ENCODE measurements at regions not wholly inside any gene's neighbourhood (a gene's known extent, or its start where the extent isn't known, plus 50 kb on each side); places are given as distances from the start of the nearest gene placed in this dataset.

DNA sequence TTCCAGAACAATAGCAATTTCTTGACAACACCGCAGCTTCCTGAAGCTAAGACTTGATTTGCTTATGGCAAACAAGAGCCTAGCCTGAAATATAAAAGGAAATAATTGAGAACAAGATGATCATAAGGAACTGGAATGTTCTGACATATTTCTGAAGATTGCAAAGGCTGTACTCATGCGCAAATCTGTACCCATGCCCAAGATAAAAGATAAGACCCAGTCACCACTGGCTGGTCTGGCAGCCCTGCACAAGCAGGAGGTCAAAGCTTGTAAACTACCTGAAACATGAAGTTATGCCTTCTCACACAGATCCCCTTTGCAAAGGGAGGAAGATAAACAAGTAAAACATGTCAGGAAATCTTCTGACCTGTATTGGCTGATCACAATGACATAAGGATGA is 160.8 kb upstream of the GYPC start:
- no peak for DNase-seq (ENCODE audit: low read depth)

DNA sequence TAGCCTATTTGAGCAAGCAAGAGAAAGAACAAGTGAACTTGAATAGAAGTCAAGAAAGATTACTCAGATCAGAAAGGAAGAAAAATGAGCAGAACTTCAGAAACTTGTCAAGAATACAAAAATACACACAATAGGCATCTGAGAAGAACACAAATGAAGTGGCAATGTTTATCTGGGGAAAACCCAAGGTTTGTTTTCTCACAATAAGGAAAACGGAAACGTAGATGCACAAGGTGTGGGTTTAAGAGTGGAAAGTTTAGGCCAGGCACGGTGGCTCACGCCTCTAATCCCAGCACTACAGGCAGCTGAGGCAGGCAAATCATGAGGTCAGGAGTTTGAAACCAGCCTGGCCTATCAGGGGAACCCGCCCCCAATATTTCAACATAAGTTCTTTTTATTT is 159.5 kb upstream of the GYPC start:
- DNase-seq (ENCODE audit: low read depth), result no peak

DNA sequence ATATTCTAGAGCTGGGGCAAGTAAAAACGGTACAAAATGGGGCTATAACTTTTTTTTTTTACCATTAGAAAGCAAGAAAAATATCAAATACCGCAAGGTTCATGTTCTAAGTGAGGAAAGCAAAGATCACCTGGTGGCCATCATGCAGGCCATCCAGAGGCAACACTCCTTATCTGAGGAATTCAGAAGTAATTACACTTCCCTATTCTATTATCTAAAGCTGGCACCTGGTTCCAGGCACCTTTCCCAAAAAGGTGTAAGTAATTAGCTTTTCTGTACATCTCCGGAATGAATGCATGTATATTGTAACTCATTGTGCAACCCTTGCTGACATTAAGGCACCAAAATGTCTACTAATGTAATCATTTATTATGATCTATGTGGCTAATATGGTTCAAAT is 152.5 kb upstream of the GYPC start:
- DNase-seq (ENCODE audit: low read depth), result no peak

DNA sequence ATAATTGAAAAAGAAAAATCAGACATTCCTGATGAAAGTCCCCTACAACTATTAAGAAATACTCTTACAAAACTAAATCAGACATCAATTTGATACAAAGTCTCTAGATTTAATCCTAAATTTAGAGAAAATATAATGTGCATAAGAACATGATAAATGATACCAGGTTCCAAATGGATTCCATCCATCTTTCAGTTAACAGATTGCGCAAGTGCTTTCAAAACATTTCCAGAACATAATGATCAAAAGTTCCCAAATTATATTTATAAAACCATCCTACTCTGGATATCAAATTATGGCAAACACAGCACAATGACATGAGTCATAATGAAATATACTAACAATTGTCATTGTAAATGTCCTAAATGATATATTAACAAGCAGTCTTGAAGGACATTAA is 151.0 kb upstream of the GYPC start:
- no peak for DNase-seq (ENCODE audit: low read depth)

- DNase-seq (ENCODE audit: low read depth), result no peak
Observed at GRCh38 chr2:126506786-126507185, 149.2 kb upstream of the GYPC start.

GRCh38 chr2:126507425-126507911 is 148.5 kb upstream of the GYPC start:
- DNase-seq (ENCODE audit: low read depth), result no peak

DNA sequence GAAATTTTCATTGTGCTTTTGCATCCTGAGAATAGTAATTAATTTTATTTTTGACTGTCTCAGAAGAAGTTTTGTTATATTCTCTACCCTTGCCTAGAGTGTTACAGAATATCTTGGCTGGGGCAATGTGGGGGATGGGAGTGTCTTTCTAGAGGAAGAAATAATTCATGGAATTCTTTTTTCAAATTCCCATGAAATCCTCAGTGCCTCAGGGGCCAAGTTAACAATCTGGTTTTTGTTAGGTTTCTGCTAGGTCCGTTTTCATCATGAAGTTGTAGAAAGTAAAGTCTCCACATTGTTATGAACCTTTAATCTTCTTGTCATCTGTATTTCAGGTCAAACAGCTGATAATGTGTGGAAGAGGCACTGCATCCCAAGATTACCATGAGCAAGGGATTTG is 145.6 kb upstream of the GYPC start:
- DNase-seq (ENCODE audit: low read depth), result no peak

DNA sequence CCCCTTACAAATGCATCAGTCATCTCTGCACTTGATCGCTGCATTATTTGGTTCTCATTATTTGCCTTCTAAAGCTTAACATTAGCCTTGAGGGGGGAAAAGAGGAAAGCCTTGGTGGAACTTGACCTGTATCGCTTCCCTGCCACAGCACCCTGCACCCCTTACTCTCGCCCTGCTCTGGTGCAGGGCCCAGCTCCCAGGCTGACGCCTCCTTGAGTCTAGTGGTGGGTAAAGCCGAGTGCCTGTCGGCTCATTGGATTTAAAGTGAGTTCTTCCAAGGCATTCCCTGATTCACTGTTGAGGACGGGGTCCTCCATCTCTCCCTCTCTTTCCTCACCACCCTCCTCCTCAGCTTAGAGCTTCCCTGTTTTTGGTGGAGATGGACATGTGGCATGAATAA is 145.0 kb upstream of the GYPC start:
- DNase-seq (ENCODE audit: low read depth), result no peak

DNA sequence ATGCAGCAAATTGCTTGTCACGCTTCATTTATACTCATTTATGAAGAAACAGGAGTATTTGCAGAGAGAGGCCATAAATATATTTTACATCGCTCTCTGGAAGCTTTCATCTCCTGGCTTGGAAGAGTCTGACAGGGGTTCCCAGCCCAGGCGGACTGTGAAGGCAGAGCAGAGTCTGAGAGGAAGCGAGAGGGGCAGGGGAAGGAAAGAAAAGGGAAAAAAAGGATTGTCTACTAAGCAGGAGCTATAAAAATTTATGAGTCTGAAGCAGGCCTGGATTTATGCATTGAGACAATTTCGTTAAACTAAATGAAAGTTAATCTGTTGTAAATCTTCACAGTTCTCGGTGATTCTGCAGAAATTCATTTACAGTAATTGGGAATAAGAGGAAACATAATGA is 143.9 kb upstream of the GYPC start:
- DNase-seq (ENCODE audit: low read depth), result no peak

- DNase-seq (ENCODE audit: low read depth), result no peak
Observed at GRCh38 chr2:126513033-126513432, 142.9 kb upstream of the GYPC start.

- DNase-seq (ENCODE audit: low read depth), result no peak
Observed at GRCh38 chr2:126515471-126515870, 140.5 kb upstream of the GYPC start.

GRCh38 chr2:126518196-126518595 is 137.8 kb upstream of the GYPC start:
- no peak for DNase-seq (ENCODE audit: low read depth)

- DNase-seq (ENCODE audit: low read depth), result peak; percentile 54
Observed at GRCh38 chr2:126527836-126528490, 128.0 kb upstream of the GYPC start.

- no peak for DNase-seq (ENCODE audit: low read depth)
Observed at GRCh38 chr2:126531029-126531428, 124.9 kb upstream of the GYPC start.

- DNase-seq (ENCODE audit: low read depth), result no peak
Observed at GRCh38 chr2:126534478-126534877, 121.5 kb upstream of the GYPC start.

DNA sequence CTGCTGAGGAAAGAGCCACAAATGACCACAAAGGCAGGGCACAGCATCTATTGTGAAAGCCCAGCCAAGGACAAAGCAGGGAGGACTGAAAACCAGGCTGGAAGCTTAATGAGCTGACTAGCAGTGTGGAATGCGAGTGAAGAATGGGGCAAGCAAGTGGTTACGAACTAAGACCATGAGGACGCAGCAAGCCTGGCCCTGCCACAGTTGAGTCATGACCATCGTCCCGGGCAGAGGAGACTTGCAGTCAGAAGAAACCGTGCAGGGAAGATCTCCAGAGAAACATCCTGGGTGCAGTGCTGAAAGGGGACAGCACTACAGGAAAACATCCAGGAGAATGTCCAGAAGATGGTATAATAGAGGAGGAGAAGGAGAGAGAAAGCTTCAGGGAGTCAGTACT is 120.5 kb upstream of the GYPC start:
- no peak for DNase-seq (ENCODE audit: low read depth)

- no peak for DNase-seq (ENCODE audit: low read depth)
Observed at GRCh38 chr2:126536605-126537200, 119.3 kb upstream of the GYPC start.

DNA sequence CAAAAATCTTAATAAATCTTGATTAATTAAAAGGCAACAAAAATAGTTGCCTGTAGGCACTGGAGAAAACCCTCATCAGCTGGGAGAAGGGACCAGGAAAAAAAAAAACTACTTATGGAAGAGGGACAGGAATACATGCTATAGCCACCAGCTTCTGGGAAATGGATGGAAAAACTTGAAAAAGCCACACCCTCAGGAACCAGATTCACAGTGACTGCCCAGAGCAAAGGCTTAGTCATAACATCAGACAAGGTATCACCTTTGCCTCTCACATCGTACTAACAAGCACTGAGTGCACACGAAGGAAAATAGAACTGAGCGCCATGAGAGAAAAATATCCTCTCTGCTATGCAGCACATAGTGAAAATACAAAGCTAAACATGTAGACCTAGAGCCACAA is 116.9 kb upstream of the GYPC start:
- DNase-seq (ENCODE audit: low read depth), result no peak

DNA sequence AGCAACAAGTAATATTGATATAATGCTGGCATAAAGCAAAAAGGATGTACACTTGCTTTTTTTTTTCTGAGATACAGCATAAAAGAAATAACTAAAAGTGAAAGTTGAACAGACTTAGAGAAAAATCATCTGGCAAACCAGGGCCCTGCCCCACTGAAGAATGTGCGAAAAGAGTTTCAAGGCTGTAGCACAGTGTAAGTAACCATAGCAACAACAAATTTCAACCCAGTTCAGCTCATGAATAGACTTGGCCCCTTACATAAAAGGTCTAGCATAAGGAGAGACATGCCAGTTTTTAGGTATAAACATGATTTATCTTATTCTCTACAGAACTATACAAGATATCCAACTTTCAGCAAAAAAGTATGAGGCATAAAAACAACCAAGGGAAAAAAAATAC is 113.7 kb upstream of the GYPC start:
- DNase-seq (ENCODE audit: low read depth), result no peak

DNA sequence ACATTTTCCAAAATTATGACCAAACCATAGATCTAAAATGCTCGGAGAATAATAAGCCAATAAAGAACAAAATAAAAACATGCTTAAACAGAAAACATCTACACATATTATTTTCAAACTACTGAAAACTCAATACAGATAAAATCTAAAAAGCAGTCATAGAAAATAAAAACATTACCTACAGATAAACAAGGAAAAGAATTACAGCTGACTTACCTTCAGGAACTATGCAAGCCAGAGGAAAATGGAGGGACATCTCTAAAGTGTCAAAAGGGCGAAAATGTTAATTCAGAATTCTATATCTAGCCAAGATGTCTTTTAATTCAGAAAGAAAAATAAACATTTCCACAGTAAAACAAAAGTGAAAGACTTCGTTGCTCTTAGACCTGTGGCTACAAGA is 112.9 kb upstream of the GYPC start:
- DNase-seq (ENCODE audit: low read depth), result no peak

DNA sequence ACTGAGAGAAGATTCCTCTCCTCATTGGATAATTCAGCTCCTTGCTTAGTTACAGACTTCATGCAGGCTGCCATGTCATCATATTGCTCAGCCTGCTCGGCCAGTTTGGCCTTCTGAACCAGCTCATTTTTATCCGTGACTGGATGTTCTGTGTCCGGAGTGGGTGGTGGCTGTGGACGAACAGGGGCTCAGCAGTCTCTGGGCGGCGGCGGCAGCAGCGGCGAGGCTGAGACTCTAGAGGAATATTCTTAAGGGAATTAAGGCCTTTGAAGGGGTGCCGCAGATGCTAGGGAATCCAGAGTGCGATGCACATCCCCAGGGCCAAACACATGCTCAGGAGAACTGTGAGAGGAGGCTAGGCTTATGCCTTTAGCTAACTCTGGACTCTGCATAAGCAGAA is 97.9 kb upstream of the GYPC start:
- DNase-seq (ENCODE audit: low read depth), result no peak

DNA sequence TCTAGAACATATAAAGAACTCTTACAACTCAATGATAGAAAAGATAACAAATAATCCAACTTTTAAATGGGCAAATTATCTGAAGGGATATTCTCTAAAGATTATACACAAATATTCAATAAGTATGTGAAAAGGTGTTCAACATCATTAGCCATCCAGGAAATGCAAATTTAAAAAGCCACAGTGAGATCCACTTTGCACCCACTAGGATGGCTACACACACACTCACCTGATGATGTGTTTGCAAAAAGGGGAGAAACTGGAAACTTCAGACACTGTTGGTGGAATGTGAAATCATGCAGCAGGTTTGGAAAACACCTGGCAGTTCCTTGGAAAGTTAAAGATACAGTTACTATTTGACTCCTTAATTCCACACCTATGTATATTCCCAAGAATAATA is 87.2 kb upstream of the GYPC start:
- DNase-seq (ENCODE audit: low read depth), result no peak

- no peak for DNase-seq (ENCODE audit: low read depth)
Observed at GRCh38 chr2:126571403-126571802, 84.6 kb upstream of the GYPC start.

- DNase-seq (ENCODE audit: low read depth), result no peak
Observed at GRCh38 chr2:126575631-126576030, 80.3 kb upstream of the GYPC start.
